Activated T-cell treated with anti-CD3 and anti-CD28 coated beads for 4 hours (primary cell): ENCODE measurements at regions not wholly inside any gene's neighbourhood (a gene's known extent, or its start where the extent isn't known, plus 50 kb on each side); places are given as distances from the start of the nearest gene placed in this dataset.

Experiments
- DNase-seq: peaks from one replicate; pipeline ENCODE4 v3.0.0-alpha.2; 2020

DNA sequence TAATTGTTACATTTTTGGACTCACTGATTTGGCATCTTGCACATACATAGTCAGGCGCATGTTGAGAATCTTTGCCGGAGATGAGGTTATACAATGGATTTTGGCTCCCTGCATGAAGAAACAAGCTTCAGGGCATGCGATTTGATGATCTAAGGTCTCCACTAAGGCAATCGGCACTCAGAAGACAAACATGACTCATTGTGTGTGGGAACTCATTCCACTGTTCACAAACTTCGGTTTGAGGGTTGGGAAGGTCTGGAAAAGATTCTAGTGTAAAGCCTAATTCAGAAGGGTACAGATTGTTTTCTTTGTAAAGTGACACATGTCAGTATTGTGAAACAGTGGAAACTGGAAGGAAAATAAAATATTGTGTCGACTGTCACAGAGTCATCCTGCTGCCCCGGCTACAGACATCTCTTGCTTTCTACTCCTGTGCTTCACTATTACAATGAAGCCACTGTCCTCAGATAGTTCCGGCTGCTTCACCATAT is 192.6 kb upstream of the HMGA2 start:
- no peak for DNase-seq

DNA sequence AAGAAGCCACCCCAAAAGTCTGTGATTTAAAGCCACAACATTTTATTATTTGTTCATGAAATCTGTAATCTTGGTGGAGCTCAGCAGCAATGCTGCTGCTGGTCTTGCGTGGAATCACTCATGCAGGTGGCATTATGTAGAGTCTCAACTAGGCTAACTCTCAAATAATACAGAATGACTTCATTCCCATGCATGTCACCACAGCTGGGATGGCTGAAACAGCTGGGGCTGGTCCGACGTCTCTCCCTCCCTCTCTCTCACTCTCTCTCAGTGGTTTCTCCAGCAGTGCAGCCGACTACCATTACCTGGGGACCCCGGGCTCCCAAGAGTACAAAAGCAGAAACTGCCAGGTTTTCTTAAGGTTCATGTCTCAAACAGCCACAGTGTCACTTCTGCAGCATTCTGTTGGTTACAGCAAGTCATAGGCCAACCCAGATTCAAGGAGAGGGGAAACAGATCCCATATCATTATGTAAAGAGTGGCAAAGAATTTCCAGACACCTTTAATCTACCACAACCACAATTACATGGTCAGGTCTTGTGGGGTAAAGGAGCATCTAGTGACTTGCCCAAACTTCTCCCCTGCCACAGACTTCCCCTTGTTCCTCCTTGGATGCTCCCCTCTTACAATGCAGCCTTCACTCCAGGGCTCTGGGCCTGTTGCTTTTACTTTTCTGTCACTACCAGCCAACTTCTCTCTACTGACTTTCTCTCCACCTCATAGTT is 192.0 kb upstream of the HMGA2 start:
- DNase-seq: no peak

- DNase-seq: no peak
These were observed 190.2 kb upstream of the HMGA2 start for GRCh38 chr12:65634061-65634460.

DNA sequence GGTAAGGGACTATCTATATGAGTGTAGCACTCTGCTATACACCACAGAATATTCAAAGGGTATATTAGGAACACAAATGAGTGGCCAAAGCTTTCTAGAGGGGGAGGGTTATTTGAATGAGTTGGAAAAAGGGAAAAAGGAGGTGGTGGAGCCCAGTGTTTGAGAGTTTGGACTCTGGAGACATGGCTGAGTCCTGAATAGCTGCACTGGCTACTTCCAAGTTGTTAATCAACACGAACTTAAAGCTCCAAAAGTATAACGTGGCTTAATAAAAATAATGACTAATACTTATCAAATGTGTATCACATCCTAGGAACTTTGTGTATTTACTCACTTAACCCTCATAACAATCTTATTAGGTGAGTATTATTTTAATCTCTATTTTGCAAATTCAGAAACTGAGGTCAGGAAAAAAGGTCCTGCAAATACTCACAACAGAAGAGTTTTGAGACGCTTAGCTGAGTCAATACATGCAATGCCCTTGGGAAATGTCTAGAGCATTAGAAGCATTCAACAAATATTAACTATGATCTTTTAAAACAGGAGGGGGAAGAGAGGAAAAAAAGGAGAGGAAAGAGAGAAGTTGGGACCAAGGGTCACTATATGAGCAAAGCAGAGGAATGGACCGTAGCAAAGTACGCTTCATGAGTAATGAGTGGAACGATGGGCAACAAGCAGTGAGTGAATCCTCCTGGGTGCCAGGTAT is 189.5 kb upstream of the HMGA2 start:
- DNase-seq: no peak

- DNase-seq: no peak
These were observed 187.8 kb upstream of the HMGA2 start for GRCh38 chr12:65636436-65636835.

DNA sequence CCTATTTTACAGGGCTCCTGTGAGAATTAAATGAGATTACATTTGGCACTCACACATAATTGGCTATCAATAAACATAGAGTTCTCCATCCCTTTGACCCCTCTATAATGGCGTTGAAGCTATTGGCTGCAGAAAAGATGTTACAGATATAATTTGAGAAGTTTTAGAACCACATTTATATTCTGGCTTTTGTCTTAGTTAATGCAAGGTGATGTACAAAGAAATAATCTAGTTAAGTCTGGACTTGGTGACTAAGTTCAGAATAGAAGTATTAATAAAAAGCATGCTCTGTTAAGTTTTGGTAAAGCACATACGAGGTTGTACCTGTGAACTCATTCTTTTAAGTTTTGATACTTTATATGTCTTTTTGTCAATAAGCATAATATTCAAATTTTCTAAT is 187.1 kb upstream of the HMGA2 start:
- DNase-seq: no peak

- DNase-seq: no peak
These were observed 186.5 kb upstream of the HMGA2 start for GRCh38 chr12:65637774-65638173.

DNA sequence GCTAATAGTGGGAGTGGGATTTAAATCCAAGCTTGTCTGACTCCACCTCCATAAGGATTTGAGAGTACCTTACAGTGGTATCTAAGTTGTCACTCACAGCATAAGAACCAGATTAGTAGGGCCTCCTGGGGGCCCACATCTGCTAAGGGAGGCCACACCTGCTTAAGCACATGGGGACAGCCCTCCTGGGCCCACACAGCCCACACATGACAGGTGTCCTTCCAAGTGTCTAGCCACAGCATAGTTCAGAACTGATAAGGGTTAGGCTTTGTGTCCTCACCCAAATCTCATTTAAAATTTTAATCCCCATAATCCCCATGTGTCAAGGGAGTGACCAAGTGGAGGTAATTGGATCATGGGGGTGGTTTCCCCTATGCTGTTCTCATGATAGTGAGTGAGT is 186.0 kb upstream of the HMGA2 start:
- DNase-seq: no peak

DNA sequence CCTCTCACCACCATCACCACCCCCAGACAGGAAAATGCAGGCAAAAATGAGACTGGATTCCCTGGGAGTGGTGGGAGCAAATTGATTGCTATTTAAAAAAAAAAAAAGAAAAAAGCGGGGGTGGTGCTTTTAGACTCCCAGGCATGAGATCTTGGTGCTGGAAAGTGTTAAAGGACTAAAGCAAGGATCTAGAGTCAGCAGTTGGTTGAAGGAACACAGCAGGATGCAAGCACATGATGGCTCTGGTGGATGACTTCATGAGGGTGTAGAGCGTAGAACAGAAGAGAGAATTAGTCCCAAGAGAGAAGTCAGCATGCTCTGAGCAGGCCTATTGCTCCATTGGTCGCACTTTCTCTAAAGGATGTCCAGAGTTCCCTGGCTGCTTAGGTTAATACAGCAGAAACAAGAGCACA is 183.8 kb upstream of the HMGA2 start:
- DNase-seq: no peak

- no peak for DNase-seq
These were observed 182.1 kb upstream of the HMGA2 start for GRCh38 chr12:65642061-65642661.

- no peak for DNase-seq
These were observed 181.1 kb upstream of the HMGA2 start for GRCh38 chr12:65643171-65643570.

- DNase-seq: no peak
These were observed 180.5 kb upstream of the HMGA2 start for GRCh38 chr12:65643595-65644386.

DNA sequence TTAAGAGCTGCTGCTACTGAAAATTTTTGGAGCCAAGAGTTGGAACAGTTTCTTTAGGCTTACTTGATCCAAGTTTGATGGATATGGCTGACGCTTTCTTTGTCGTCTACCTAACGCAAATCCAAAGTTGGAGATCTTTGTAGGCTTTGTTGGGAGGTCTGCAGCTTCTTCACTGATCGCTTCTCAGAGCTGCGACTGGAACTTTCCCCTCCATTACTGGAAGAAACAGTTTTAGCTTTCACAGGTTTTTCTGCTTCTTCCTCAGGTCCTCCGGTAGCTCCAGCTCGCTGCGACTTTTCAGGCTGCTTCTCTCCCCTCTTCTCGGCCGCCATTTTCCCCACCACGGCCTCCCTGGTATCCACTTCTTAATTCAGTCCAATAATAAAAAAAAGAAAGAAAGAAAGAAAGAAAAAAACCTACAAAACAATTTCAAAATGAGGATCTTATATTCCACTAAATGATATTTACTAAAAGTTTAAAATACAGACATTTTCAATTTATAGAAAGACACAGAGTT is 178.1 kb upstream of the HMGA2 start:
- DNase-seq: no peak

GRCh38 chr12:65647074-65647473 is 177.2 kb upstream of the HMGA2 start:
- DNase-seq: no peak

GRCh38 chr12:65648461-65648860 is 175.8 kb upstream of the HMGA2 start:
- DNase-seq: no peak

DNA sequence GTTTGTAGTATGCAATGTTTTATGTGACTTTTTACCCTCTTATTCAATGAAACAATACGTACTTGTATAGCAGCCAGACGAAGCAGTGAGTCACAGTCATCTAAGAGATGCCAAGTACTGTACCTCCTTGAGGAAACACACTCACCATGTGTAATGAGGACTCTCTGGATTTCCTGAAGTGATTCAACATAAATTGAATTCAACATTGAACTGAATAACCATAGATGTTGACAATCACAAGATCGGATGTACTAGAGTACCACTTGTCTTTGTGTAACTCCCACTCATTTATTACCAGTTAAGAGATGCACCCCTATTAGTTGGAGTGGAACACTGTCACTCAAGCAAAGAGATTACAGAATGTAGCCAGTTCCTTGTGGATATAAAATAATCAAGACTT is 175.2 kb upstream of the HMGA2 start:
- DNase-seq: no peak

GRCh38 chr12:65651060-65651459 is 173.2 kb upstream of the HMGA2 start:
- no peak for DNase-seq

DNA sequence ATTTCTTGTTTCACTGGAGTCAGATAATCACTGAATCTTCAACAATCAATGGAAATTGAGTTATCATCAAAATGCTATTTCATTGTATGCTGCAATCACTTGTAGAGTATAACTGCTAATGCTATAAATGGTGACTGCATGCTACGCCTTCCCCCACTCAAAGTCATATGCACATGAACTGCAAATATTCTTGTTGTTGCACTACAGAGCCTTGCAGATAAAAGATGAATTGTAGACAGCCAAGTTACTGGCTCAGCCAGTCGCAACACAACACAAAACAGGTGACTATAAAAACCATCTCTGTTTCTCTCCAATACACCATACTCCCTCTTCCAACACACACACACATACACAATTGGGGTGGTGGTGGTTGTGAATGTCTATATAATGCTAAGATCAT is 171.0 kb upstream of the HMGA2 start:
- no peak for DNase-seq

- no peak for DNase-seq
These were observed 170.2 kb upstream of the HMGA2 start for GRCh38 chr12:65653946-65654629.

GRCh38 chr12:65655074-65655493 is 169.2 kb upstream of the HMGA2 start:
- DNase-seq: no peak

- DNase-seq: no peak
These were observed 168.0 kb upstream of the HMGA2 start for GRCh38 chr12:65656156-65656882.

- no peak for DNase-seq
These were observed 167.4 kb upstream of the HMGA2 start for GRCh38 chr12:65656891-65657351.
